ENCODE measurements at regions not wholly inside any gene's neighbourhood (a gene's known extent, or its start where the extent isn't known, plus 50 kb on each side); places are given as distances from the start of the nearest gene placed in this dataset.

DNA sequence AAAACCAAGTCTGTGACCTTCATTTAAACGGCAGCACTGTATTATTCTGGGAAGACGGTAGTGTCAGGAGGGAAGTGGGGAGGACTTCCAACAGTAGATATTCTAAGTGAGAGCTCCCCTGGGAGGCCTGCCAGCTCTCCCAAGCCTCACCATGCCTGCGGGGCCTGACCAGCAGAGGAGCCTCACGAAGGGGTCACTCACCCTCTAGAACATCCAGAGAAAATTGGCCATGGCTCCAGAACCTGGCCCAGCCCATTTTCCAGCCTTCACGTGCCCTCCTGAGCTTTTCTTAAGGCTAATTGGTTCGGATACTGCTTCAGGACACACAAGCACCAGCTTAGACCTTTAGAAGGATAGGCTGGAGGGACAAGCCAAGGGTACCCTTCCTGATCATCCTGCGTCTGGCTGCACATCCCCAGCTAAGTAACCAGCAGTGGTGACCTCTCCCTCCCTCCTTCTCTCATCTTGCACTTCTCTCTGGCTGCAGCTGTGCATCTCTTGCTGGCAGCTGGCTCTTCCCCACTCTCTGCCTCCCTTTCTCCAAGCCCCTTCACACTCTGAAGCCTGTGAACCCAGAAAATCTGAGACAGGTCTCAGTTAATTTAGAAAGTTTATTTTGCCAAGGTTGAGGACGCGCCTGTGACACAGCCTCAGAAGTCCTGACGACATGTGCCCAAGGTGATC, 120.1 kb upstream of the PKDCC start:
- peak; percentile 76 for DNase-seq

GRCh38 chr2:41928526-41928925, 119.3 kb upstream of the PKDCC start:
- no peaks in the 10 kb centered on the region for H3K27me3 ChIP-seq
- TF ChIP-seq POLR2A (IDR thresholded peaks at IDR 0.05) (no peak), POLR2AphosphoS5 (IDR thresholded peaks at IDR 0.05) (no peak)
- intact Hi-C loops (cut with DNase I) = loop anchor here (5.0 kb wide), 1 partner anchor 56 kb away; no protein-coding TSS in a partner anchor
- peak overlapping the region in 3 of 4 donors; percentile 83 to 90 (median 84) for H3K27ac ChIP-seq
- no peaks in the 10 kb centered on the region for H3K9me3 ChIP-seq
- H3K4me1 ChIP-seq = peaks cover 0 to 83% (median 81%) of the 10 kb centered on the region in 4 donors
- H3K36me3 ChIP-seq = no peaks in the 10 kb centered on the region
- no peak overlapping the region for H3K4me3 ChIP-seq
- no peak for DNase-seq
- WGBS, 2 donors = 72 to 86% methylated on average over 6 of the region's 6 CpGs

More for the DNA sequence above, 120.1 kb upstream of the PKDCC start:
- no peak overlapping the region for H3K4me3 ChIP-seq
- 86 to 88% methylated on average over 10 of the region's 10 CpGs for WGBS, 2 donors
- H3K27ac ChIP-seq = peak overlapping the region in 3 of 4 donors; percentile 83 to 90 (median 84)
- no peaks in the 10 kb centered on the region for H3K27me3 ChIP-seq
- TF ChIP-seq POLR2A (IDR thresholded peaks at IDR 0.05) (no peak), EP300 (IDR thresholded peaks at IDR 0.05) (no peak), POLR2AphosphoS5 (IDR thresholded peaks at IDR 0.05) (no peak)
- TF ChIP-seq, protein P1, sequence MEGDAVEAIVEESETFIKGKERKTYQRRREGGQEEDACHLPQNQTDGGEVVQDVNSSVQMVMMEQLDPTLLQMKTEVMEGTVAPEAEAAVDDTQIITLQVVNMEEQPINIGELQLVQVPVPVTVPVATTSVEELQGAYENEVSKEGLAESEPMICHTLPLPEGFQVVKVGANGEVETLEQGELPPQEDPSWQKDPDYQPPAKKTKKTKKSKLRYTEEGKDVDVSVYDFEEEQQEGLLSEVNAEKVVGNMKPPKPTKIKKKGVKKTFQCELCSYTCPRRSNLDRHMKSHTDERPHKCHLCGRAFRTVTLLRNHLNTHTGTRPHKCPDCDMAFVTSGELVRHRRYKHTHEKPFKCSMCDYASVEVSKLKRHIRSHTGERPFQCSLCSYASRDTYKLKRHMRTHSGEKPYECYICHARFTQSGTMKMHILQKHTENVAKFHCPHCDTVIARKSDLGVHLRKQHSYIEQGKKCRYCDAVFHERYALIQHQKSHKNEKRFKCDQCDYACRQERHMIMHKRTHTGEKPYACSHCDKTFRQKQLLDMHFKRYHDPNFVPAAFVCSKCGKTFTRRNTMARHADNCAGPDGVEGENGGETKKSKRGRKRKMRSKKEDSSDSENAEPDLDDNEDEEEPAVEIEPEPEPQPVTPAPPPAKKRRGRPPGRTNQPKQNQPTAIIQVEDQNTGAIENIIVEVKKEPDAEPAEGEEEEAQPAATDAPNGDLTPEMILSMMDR (IDR thresholded peaks at IDR 0.05) = no peak
- no peaks in the 10 kb centered on the region for H3K9me3 ChIP-seq
- peaks cover 0 to 83% (median 81%) of the 10 kb centered on the region in 4 donors for H3K4me1 ChIP-seq
- no peaks in the 10 kb centered on the region for H3K36me3 ChIP-seq
- intact Hi-C loops (cut with DNase I) = loop anchor here (2.0 to 5.0 kb wide), 3 partner anchors 55 to 127 kb away; no protein-coding TSS in a partner anchor

DNA sequence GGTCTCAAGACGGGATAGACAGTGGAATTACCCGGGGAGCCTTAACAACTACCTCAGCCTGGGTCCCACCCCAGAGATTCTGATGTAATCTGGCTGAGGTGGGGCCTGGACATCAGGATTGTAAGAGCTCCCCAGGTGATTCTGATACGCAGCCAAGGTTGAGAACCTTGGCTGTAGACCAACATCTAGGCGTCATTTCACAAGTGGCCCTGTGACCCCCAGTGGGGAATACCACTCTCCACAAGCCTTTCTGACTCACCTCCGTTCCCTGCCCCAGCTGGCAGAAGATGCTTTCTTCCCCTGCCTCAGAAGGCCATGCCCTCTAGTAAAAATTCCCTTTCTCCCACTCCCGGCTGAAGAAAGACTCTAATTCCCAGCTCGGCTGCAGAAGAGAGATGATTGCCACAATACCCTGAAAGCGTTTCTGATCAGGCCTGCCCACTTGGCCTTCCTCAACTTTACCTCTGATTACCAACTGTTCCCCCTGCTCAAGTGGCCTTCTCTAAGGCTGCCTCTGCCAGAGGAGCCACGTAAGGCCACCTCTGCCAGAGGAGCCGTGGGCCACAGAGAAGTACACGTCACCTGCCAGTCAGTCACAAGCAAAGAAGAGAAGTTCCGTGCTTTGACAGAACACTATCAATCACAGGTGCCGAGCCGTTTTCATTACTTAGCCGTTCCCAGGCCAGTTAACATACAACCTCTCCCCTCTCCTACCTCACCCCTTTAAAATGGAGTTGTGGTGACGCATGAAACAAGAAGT, 116.8 kb upstream of the PKDCC start:
- no peak for TF ChIP-seq EP300 (IDR thresholded peaks at IDR 0.05)
- TF ChIP-seq, protein P1 (IDR thresholded peaks at IDR 0.05) = no peak
- no peak for TF ChIP-seq POLR2A (IDR thresholded peaks at IDR 0.05)
- no peak for TF ChIP-seq POLR2AphosphoS5 (IDR thresholded peaks at IDR 0.05)
- Histone ChIP-seq H3K27ac (peak overlapping the region in 2 of 4 donors; percentile 30 to 48), H3K36me3 (no peaks in the 10 kb centered on the region), H3K27me3 (no peaks in the 10 kb centered on the region), H3K4me3 (no peak overlapping the region), H3K9me3 (no peaks in the 10 kb centered on the region), H3K4me1 (peaks cover 0 to 73% (median 68%) of the 10 kb centered on the region in 4 donors)
- intact Hi-C loops (cut with DNase I) = no loop called here
- 82 to 91% methylated on average over 16 of the region's 16 CpGs for WGBS, 2 donors
- DNase-seq = no peak

- DNase-seq = peak; percentile 82
- TF ChIP-seq POLR2AphosphoS5 (IDR thresholded peaks at IDR 0.05) = peak; percentile 6 to 67 (median 24)
- no peak for TF ChIP-seq POLR2A (IDR thresholded peaks at IDR 0.05)
- TF ChIP-seq, protein P1 (IDR thresholded peaks at IDR 0.05) = no peak
- H3K27me3 ChIP-seq = no peaks in the 10 kb centered on the region
- intact Hi-C loops (cut with DNase I) = no loop called here
- peak overlapping the region; percentile 24 to 67 (median 60) for H3K27ac ChIP-seq
- 71 to 80% methylated on average over 17 of the region's 17 CpGs for WGBS, 2 donors
- H3K4me3 ChIP-seq = no peak overlapping the region
- no peaks in the 10 kb centered on the region for H3K36me3 ChIP-seq
- peaks cover 0 to 58% (median 55%) of the 10 kb centered on the region in 4 donors for H3K4me1 ChIP-seq
- H3K9me3 ChIP-seq = no peaks in the 10 kb centered on the region
These were observed 115.4 kb upstream of the PKDCC start for GRCh38 chr2:41932241-41933045.

Measured in sigmoid colon (tissue), 6 donors.